ENCODE measurements at regions not wholly inside any gene's neighbourhood (a gene's known extent, or its start where the extent isn't known, plus 50 kb on each side); places are given as distances from the start of the nearest gene placed in this dataset.

- H3K27me3 Mint-ChIP-seq: no peaks in the 10 kb centered on the region
- no peaks in the 10 kb centered on the region for H3K4me1 Mint-ChIP-seq
- Histone ChIP-seq H3K9me3 (ENCODE audit: control insufficient read depth in 2 of 2, low read length in 2 of 2) (no peaks in the 10 kb centered on the region), H3K27ac (ENCODE audit: insufficient read depth, low read length, poor library complexity, severe bottlenecking) (no peak overlapping the region), H3K36me3 (ENCODE audit: control insufficient read depth, insufficient read depth, low read length) (no peaks in the 10 kb centered on the region), H3K27me3 (ENCODE audit: control insufficient read depth, insufficient read depth, low read length) (peaks cover 3% of the 10 kb centered on the region), H3K4me3 (ENCODE audit: low read depth, low read length) (no peak overlapping the region), H3K4me1 (ENCODE audit: control insufficient read depth, insufficient read depth, low read length, poor library complexity, severe bottlenecking) (no peaks in the 10 kb centered on the region)
- DNase-seq (no peak), ATAC-seq (ENCODE audit: low read depth in 2 of 2) (no peak)
- H3K36me3 Mint-ChIP-seq: peaks cover 5% of the 10 kb centered on the region
- no peak overlapping the region for H3K4me3 Mint-ChIP-seq
- no peak overlapping the region for H3K27ac Mint-ChIP-seq
- peaks cover 0 to 10% (median 4%) of the 10 kb centered on the region in 7 donors for H3K9me3 Mint-ChIP-seq
Observed at GRCh38 chr2:95539290-95539689, 52.5 kb upstream of the TRIM43 start.

GRCh38 chr2:95539836-95540235, 52.0 kb upstream of the TRIM43 start:
- no peak overlapping the region for H3K4me3 Mint-ChIP-seq
- DNase-seq (peak in 1 of 3 donors; percentile 14), ATAC-seq (ENCODE audit: low read depth in 2 of 2) (no peak)
- H3K27me3 Mint-ChIP-seq: no peaks in the 10 kb centered on the region
- Histone ChIP-seq H3K27ac (ENCODE audit: insufficient read depth, low read length, poor library complexity, severe bottlenecking) (no peak overlapping the region), H3K4me3 (ENCODE audit: low read depth, low read length) (no peak overlapping the region), H3K27me3 (ENCODE audit: control insufficient read depth, insufficient read depth, low read length) (peaks cover 3% of the 10 kb centered on the region), H3K4me1 (ENCODE audit: control insufficient read depth, insufficient read depth, low read length, poor library complexity, severe bottlenecking) (no peaks in the 10 kb centered on the region), H3K36me3 (ENCODE audit: control insufficient read depth, insufficient read depth, low read length) (no peaks in the 10 kb centered on the region), H3K9me3 (ENCODE audit: control insufficient read depth in 2 of 2, low read length in 2 of 2) (no peaks in the 10 kb centered on the region)
- H3K4me1 Mint-ChIP-seq: no peaks in the 10 kb centered on the region
- peaks cover 0 to 6% (median 4%) of the 10 kb centered on the region in 7 donors for H3K9me3 Mint-ChIP-seq
- peaks cover 5% of the 10 kb centered on the region for H3K36me3 Mint-ChIP-seq
- no peak overlapping the region for H3K27ac Mint-ChIP-seq

Data from CD4-positive, CD25-positive, alpha-beta regulatory T cell (primary cell).